A172 (cell line): ENCODE measurements at regions not wholly inside any gene's neighbourhood (a gene's known extent, or its start where the extent isn't known, plus 50 kb on each side); places are given as distances from the start of the nearest gene placed in this dataset.
"Not testable (repeated sequence)": the region's sequence is repeated elsewhere in the genome, so short reads cannot be mapped to it uniquely, and the experiment has no call there.

Source experiments
- DNase-seq: peaks from one replicate; pipeline ENCODE4 v3.0.0-alpha.2; 2015; ENCODE audit warnings: low spot score

DNA sequence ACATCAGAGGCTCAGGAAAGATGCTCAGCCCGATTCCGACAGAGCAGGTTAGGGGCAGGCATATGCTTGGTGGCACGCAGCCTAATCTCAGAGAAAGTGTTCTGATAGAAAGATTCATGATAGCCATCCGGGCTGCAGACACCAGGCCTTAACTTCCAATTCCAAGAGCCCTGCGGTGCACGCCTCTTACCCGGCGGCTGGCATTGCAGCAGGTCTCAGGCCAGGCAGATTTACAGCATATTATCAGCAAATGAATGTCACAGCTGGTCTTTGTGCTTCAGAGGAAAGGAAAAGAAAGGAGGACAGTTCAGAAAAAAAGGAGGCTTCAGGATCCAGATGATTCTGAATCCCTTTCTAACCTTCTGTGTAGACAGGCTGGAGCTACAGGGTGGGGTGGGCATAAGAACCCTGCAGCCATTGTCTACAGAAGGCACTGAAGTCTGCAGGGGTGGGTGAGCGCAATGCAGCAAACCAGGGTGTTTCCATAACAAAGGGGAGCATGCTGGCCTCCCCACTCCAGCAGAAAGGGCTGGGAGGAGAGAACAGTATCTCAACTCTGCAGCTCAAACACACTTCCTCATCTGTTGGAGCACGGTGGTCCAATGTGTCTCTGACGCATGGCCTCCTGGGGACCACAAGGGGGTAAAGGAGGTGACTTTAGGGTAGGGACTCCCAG is 277.4 kb upstream of the XYLT1 start:
- no peak for DNase-seq

DNA sequence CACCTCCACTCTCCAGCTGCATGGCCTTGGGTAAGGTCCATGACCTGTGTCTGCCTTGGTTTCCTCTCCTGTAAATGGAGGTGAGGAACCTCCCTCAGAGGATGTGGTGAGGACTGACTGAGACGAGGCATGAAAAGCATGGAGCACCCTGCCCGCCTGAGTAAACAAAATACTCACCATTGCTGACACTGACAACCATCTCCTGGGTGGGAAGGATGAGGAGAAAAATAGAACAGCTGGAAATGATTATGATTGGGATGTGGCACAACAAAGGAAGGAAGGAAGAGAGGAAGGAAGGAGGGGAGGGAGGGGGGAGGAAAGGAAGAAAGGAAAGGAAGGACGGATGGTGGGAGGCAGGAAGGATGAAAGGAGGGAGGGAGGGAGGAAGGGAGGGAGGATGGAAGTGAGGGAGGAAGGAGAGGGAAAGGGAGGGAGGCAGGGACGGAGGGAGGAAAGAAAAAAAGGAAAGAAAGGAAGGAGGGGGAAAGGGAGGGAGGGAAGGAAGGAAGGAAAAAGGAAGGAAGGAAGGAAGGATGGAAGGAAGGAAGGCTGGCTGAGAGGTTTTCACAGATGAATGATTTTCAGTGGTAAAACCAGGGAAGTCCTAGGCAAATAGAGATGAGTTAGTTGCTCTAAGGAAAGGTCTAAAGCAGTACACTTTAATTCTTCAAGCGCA is 276.5 kb upstream of the XYLT1 start:
- no peak for DNase-seq

DNA sequence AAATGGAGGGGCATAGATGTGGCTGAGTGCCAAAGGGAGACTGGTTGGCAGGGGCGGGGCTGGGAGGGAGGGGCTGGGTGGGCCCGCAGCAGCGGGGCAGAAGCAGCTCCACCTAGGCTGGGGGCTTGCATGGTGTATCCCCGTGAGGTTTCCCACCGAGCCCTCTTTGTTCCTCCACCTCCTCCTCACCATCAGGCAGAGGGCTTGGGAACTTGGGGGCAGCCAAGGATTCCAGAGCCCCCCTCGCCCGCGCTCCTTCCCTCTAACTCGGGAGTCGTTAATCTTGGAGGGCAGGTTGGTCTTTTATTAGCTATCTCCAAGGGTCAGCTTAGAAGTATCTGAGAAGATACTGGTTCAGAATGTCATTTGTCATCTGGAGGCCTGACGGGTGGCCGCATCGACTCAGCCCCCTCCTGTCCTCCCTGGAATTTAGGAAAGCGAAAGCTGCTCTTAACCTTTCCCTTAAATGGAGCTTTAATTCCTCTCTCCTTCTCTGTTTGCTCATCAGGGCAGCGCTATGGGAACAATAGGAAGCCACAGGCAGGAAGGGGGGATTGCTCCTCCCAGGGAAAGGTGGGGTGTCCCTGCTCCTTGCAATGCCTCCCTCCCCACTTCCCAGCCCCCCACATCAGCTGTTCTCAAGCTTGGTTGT is 274.3 kb upstream of the XYLT1 start:
- DNase-seq: no peak

DNA sequence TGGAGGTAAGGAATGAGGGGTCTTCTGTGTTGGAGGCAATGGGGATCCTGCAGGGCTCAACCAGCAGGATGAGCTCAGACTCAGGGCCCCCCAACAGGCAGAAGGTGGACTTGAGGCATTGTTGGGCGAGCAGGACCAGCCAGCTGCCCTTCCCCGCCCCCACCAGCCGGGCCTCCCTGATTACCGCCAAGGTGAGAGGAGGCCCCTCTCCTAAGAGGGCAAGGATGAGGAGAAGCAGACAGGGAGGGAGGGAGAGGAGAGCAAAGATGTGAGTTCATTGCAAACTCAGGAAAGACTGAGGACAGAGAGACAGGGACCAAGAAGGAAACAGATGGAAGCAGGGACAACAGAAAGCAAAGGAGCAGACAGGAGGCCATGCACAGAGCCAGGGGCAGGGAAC is 272.8 kb upstream of the XYLT1 start:
- DNase-seq: no peak

DNA sequence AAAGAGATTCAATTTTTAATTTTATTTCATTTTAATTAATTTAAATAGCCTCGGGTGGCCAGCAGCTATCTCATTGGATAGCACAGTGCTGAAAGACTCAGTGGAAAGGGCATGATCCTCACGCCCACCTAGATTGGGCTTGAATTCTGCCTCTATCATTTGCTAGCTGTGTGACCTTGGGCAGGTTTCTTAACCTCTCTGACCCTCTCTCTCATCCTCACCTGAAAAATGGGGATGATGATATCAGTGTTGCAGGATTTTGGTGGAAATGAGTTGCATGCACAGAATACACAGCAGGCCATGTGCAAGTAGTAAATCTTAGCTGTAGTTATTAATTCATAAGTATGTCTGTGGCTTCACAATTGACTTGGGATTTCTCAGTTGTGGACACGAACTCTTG is 272.4 kb upstream of the XYLT1 start:
- no peak for DNase-seq

DNA sequence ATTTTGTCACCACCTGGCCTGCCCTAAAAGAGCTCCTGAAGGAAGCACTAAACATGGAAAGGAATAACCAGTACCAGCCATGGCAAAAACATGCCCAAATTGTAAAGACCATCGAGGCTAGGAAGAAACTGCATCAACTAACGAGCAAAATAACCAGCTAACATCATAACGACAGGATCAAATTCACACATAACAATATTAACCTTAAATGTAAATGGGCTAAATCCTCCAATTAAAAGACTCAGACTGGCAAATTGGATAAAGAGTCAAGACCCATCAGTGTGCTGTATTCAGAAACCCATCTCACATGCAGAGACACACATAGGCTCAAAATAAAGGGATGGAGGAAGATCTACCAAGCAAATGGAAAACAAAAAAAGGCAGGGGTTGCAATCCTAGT is 264.3 kb upstream of the XYLT1 start:
- not testable (repeated sequence) for DNase-seq

DNA sequence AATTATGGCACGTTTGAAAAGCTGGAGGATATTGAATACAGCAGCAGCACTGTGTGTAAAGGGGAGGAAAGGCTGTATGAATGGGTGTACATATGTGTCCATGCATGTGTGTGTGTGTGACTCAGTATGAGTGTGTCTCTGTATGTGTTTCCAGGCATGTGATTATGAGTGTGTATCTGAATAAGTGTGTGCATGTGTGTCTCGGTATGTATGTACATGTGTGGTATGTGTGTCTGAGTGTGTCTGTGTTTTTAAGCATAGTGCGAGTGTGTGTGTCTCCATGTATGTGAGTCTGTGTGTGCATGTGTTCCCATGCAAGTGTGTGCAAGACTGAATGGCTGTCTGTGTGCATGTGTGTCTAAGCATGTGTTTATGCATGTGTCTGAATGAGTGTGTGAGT is 259.1 kb upstream of the XYLT1 start:
- no peak for DNase-seq

DNA sequence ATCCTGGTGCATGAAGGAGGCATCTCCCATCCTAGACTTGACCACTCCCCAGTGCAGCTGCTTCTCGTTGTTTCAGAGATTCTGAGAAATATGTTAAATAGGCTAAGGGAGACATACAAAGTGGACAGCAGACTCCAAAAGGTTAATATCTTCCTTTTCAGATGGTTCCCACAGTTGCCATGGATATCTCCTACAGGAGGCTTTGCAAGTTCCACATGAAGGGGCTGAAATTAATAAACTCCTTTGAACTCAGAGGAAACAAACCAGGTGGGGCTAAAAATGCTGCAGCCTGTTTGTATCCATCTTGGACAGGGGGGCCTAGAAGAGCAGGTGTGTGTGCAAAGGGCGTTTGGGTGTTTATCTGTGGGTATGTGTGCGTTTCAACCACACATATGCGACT is 257.4 kb upstream of the XYLT1 start:
- DNase-seq: no peak

DNA sequence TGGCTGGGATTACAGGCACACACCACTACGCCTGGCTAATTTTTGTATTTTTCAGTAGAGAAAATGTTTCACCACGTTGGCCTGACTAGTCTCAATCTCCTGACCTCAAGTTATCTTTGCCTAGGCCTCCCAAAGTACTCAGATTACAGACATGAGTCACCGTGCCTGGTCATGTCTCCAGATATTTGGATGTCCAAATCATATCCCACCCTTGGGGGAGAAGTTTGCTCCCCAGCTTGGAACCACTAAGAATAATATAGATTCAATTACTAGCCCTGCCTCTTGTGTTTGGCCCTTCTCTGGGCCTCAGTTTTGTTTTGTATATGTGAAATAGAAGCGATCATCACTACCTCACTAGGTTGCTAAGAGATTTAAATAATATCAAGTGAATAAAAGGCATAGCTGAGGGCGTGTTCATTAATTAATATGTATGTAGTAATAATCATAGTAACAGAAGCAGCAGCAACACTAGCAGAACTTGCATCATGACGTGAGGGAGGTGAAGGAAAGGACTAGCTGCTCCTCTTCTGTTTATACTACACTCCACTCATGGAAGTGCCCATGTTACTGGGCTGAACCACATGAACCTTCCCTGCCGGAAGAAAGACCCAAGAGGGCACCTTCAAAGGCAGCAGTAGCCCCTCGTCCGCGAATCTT is 253.6 kb upstream of the XYLT1 start:
- DNase-seq: no peak

DNA sequence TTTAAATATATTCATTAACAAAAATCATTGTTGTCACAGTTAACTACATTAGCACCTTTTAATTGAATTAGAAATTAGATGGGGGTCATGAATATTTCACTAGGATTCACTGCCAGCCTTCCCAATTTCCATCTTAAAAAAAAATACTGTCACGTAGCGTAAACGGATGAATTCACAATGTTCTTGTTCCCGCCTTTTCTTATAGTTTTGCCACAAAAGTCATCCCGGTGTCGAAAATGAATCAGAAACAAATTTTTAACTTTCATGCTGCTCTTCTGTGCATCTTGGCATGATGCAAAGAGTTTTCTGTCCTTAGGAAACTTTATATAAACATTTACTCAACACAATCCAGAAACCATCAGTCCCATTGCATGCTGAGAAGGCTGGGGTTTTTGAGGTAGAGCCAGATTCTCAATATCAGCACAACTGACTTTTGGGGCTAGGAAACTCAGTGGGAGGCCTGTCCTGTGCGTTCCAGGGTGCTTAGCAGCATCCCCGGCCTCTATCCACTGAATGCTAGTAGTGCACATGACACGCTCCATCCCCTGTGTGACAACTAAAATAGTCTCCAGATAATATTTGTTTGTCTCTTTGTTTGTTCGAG is 252.9 kb upstream of the XYLT1 start:
- DNase-seq: no peak

DNA sequence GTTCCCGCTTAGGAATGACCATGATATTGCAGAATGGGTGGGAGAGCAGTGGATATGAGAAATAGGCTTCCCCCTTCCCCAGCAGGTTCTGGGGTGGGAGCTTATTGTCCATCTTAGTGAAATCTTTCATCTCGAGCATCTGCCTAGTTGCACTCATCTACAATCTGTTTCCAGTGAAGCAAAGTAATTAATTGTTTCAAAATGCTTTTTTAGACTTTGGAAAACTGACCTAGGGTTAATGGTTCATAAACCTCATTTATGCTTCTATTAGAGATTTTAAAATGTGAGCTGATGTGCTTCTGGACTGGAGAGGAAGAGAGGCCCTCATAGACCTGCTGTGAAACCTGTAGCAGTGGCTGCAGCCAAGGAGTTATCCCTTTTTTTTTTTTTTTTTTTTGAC is 247.7 kb upstream of the XYLT1 start:
- no peak for DNase-seq

DNA sequence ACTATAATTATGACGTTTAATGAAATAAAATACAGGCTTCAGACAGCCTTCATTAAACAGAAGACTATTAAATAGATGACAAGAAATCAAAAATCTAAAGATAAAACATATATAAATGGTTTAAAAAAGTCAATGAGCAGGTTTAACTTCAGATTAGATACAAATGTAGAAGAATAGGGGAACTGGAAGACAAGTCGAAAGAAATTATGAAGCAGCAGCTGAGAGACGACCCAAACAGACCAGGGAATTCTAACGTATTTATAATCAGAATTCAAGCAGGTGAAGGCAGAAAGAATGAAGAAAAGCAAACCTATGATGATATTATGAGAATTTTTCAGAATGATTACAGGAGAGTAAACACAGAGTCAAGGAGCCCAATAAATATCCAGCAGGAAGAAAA is 235.1 kb upstream of the XYLT1 start:
- no peak for DNase-seq

DNA sequence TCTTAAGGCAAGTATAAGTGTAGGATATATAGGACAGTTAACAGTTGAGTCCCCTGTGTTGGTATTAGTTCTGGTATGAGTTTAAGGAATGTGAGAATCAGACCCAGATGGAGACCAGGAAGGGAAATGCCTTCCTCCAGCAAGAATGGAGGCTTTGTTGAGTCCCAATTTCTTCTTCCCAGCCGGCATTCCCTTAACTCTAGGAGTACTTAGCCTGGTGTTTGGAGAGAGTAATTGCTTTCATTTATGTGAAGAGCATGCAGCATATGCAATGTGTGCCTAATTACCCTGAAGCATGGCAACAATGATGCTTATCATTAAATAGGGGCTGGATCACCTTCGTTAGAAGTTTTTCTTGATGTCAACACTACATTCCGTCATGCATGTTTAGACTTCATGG is 225.9 kb upstream of the XYLT1 start:
- no peak for DNase-seq

DNA sequence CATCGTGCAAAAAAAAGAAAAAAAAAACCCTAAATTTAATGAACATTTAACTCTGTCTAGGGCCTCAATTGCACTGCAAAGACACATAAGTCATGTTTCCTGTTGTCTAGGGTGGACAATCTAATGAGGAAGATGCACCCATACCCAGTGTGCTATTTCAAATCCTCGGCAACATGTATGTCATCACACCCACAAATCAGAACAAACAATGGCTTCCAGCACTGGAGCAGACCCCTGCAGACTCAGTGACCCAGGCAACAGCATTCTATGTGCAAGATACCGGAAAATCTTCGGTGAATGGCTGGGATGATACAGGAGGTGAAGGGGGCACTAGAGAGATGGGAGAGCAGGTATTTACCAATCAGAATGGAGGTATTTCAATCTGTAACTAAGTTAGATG is 221.7 kb upstream of the XYLT1 start:
- DNase-seq: no peak

DNA sequence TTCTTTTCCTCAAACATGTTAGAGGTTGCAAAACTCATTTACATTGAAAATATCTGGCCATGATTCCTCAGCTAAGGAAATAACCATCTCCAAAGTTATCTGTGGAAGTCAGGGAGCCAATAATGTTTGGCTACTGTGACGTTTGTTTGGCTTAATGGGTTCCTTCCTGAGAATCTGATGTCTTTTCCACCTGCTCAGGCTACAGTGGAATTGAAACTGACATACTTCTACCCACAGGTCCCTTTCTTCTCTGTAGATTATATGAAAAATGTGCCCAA is 221.1 kb upstream of the XYLT1 start:
- no peak for DNase-seq

DNA sequence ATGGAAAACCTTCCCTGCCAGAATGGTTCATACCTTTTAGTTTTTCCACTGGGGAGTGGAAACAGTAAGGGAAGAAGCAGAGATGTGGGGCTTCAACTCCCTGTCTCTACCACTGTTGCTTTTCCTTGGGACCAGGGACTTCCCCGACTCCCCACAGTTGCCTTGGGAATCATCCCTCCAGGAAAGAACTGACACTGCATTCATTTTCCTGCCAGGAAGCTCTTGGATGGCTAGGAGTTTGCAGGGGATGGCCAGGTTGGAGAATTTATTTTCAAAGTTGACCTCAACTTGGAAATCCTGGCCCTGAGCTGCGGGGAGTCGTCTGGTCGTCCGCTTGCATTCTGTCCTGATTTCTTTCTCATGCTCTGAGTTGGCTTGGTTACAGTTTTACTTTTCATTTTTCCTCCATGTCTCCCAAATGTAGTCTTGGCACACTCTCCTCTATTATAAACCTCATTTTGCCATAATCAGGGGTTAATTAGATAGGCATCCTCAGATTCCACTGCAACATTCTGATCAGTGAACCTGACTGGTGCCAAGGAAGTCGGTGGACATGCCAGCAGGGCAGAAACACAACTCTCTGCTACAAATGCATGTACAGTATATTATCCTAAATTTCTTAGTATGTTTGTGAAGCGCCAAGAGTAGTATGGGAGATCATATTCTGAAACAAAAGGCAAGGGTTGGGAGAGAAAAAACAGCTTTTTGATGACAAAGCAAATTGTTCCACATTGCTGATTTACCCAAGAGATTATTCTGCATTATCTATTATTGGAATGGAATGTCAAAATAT is 220.5 kb upstream of the XYLT1 start:
- DNase-seq: no peak

DNA sequence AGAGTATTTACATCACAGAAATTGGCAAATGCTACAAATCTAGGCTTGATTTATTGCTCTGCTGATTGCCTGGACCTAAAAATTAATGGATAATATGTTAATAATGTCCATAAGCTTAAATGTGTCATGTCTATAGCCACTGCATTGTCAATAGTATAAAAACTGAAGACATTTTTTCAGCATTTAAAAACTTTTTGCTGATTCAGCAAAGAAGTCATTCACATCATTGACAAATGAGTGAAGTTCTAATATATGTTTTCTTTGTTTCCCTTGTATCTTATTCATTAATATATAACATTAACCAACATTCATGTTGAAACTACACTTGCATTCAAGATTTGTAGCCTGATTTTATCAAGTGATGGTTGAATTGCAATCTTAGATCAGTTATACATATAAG is 214.7 kb upstream of the XYLT1 start:
- no peak for DNase-seq

DNA sequence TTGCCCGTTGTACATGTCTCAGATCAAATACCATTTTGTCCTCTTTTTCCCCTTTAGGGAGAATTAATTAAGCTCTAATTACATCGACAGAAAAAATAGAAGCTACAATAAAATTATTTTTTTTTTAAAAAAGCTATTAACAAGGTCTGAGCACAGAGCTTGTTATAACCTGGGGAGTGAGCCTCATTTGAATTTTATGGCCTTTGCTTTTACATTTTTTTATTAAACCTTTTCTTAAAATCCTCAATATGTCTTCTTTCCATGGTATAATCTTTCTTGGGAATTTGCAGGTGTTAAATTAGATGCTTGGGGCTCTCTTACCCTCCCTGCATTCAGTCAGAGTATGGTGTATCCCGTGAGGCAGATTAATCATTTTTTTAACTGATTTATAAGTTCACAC is 212.5 kb upstream of the XYLT1 start:
- DNase-seq: no peak

DNA sequence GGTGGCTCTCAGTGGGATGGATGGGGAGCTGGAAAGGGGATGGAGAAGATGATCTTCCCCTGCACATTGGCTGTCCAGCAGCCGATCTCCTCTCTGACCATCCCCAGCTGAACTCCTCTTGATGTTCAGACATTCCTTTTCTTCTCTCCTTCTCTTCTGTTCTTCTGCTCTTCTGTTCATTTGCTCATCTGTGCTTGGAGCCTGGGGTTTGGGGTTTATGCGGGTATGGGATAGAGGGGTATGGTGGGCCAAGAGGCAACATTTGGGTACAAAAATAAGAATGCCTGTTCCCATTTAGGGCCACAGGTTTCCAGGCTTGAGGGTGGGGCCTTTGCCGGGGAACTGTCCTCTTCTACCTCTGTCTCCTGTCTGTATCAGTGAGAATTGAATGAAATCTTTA is 205.4 kb upstream of the XYLT1 start:
- no peak for DNase-seq

DNA sequence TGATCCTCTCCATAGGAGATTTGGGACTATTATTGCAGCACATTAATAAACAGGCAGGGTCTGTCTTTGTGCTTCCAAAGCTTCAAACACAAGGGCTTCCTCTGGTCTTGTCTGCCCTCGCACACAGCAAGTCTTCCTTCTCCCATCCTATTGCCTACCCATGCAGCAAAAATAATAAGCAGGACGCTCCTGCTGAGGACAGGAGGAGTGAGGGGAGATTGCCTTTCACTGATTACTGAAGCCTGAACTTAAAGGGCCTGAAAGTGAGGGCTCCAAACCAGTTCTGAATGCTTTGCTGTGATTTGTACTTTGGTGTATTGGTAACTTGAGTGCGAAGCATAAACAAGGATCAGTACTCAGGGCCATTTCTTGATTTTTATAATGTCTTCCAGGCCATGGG is 197.6 kb upstream of the XYLT1 start:
- no peak for DNase-seq

DNA sequence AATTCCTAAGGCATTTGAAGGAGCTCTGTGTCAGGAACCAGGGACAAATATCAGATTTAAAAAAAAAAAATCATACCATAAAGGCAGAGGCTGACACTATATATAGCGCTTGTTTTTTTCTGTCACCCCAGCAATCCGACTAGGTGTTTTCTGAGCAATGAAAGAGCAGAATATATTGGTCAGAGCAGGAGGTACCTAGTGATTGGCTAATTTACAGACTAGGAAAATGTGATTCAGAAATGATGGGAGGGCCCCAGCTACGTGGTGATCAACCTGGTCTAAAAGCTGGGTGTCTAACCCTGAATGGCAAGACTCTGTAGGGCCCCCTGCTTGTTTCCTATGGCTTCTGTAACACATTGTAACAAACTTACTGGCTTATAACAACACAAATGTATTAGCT is 195.5 kb upstream of the XYLT1 start:
- DNase-seq: no peak

DNA sequence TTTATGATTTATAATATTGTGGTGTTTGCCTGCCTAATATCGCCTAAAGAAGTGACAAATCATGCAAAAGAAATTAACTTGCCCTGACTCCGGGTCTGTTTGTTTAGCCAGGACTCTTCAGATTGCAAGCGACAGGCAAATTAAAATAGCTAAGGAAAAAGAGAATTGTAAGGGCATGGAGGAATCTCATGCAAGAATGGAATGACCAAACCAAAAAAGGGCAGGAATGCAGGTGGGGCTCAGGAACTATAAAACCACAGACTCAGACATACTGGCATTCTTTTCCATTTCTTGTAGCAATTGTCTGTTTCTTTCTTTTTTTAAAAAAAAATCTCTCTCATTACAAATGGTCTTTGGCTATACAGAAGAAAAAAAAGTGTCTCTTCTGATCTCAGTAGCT is 188.1 kb upstream of the XYLT1 start:
- no peak for DNase-seq
